Type B pancreatic cell (in vitro differentiated cells): ENCODE measurements at regions not wholly inside any gene's neighbourhood (a gene's known extent, or its start where the extent isn't known, plus 50 kb on each side); places are given as distances from the start of the nearest gene placed in this dataset.

ENCODE experiments used
- DNase-seq: peaks from one replicate; pipeline ENCODE4 v3.0.0; 2021; ENCODE audit warnings: mixed read lengths; ENCODE audit not compliant: unreplicated experiment; ENCODE audit errors: extremely low spot score
- H3K27ac Mint-ChIP-seq: 2 replicates; pipeline ENCODE4 v1.8.0; 2021; ENCODE audit warnings: mild to moderate bottlenecking, mixed read lengths
- H3K27me3 Mint-ChIP-seq: 2 replicates; pipeline ENCODE4 v1.8.0; 2021; ENCODE audit warnings: mixed read lengths
- H3K36me3 Mint-ChIP-seq: 2 replicates; pipeline ENCODE4 v1.8.0; 2021; ENCODE audit warnings: mixed read lengths
- H3K4me1 Mint-ChIP-seq: one replicate; pipeline ENCODE4 v1.8.0; 2021; ENCODE audit warnings: mixed read lengths; ENCODE audit not compliant: unreplicated experiment
- H3K4me3 Mint-ChIP-seq: 2 replicates; pipeline ENCODE4 v1.8.0; 2021; ENCODE audit warnings: mild to moderate bottlenecking, mixed read lengths
- H3K9me3 Mint-ChIP-seq: 2 replicates; pipeline ENCODE4 v1.8.0; 2021; ENCODE audit warnings: mixed read lengths
- TF ChIP-seq, protein P1 (sequence below): fragments of 200-600 bp; sonication (generic); conservative IDR thresholded peaks from 2 replicates; pipeline ENCODE4 v1.5.0; 2021; ENCODE audit warnings: antibody characterized with exemption, mild to moderate bottlenecking

DNA sequence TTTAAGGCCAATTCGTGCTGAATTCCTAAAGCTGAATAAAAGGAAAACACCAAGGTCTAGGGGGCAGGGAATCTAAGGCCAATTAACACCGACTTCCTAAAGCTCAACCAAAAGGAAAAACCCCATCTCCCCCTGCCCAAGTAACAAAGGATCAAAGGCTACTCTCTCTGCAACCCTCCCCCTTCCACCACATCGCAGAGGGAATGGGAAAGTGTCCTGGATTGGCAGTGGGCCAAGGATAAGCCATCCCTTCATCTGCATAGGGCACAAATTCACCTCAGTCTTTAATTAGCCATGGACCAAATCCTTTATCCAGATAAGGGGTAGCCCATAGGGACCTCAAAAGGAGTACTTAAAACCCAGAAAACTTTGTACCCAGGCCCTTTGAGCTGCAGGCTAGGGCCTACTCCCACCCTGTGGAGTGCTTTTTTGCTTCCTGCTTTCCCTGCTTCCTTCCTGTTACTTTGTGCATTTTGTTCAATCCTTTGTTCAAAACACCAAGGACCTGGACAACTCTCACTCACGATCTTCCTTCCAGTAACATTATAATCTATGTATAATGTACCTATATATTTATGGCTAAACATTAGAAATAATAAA is 2119.8 kb upstream of the CELF4 start:
- no peak overlapping the region for H3K4me3 Mint-ChIP-seq
- no peaks in the 10 kb centered on the region for H3K4me1 Mint-ChIP-seq
- no peak overlapping the region for H3K27ac Mint-ChIP-seq
- no peaks in the 10 kb centered on the region for H3K27me3 Mint-ChIP-seq
- H3K36me3 Mint-ChIP-seq: no peaks in the 10 kb centered on the region
- TF ChIP-seq, protein P1, sequence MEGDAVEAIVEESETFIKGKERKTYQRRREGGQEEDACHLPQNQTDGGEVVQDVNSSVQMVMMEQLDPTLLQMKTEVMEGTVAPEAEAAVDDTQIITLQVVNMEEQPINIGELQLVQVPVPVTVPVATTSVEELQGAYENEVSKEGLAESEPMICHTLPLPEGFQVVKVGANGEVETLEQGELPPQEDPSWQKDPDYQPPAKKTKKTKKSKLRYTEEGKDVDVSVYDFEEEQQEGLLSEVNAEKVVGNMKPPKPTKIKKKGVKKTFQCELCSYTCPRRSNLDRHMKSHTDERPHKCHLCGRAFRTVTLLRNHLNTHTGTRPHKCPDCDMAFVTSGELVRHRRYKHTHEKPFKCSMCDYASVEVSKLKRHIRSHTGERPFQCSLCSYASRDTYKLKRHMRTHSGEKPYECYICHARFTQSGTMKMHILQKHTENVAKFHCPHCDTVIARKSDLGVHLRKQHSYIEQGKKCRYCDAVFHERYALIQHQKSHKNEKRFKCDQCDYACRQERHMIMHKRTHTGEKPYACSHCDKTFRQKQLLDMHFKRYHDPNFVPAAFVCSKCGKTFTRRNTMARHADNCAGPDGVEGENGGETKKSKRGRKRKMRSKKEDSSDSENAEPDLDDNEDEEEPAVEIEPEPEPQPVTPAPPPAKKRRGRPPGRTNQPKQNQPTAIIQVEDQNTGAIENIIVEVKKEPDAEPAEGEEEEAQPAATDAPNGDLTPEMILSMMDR: no peak
- no peak for DNase-seq
- no peaks in the 10 kb centered on the region for H3K9me3 Mint-ChIP-seq

DNA sequence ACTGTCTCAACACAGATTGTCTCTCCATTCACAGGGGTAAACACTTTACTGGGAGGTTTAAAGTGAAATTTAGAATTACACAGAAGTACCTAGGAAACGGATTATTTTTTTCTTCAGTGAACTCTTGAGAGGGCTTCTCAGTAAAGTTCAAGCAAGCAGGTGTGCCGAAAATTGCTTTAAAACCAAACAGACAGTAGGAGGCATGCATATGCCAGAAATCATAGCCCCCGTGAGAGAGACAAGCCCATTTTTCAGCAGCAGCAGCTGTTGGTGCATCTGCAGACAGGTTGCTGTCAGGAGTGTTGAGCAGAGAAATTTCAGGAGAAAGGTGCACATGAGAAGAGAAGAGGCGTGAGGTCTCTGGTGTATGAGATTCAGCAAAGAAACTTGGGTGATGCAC is 2115.5 kb upstream of the CELF4 start:
- TF ChIP-seq, protein P1: no peak
- DNase-seq: no peak
- H3K9me3 Mint-ChIP-seq: no peaks in the 10 kb centered on the region
- H3K27me3 Mint-ChIP-seq: no peaks in the 10 kb centered on the region
- H3K36me3 Mint-ChIP-seq: no peaks in the 10 kb centered on the region
- H3K27ac Mint-ChIP-seq: no peak overlapping the region
- H3K4me1 Mint-ChIP-seq: no peaks in the 10 kb centered on the region
- no peak overlapping the region for H3K4me3 Mint-ChIP-seq

DNA sequence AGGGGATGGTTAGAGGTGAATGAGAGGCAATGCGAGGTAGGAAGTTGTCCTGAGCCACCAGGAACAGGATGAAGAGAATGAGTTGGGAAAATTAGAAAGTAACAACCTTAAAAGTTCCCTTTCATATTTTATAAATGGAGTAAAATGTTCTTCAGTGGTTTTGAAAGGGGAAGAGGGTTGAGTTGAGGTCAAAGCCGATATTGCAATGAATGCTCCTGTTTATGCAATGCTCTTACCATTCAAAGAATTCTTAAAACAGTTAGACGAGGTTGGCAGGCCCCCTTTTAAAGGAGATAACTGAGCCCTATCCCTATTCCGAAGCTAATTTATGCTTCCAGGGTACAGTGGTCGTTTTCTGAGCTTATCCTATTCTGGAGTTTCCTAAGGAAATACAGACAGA is 2110.3 kb upstream of the CELF4 start:
- H3K4me1 Mint-ChIP-seq: no peaks in the 10 kb centered on the region
- no peak for DNase-seq
- no peaks in the 10 kb centered on the region for H3K9me3 Mint-ChIP-seq
- H3K27ac Mint-ChIP-seq: no peak overlapping the region
- no peaks in the 10 kb centered on the region for H3K27me3 Mint-ChIP-seq
- no peak overlapping the region for H3K4me3 Mint-ChIP-seq
- H3K36me3 Mint-ChIP-seq: no peaks in the 10 kb centered on the region
- TF ChIP-seq, protein P1: no peak

DNA sequence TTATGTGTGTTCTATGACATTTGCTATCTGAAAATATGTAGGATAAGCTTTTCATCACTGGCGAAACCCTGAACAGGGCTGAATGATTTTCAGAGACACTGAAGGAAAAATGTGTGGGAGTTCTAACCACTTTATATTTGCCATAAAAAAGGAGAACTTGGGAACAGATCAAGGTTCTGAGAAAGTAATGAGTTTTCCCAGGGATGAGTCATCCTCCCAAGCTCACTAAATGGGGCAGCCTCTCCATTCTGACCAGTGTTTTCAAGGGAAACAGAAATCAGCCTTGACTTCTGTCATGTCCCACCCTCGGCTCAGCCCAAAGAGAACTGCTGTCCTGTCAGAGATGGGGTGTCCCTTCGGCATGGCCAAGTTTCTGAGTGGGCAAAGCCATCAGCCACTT is 2109.8 kb upstream of the CELF4 start:
- no peaks in the 10 kb centered on the region for H3K4me1 Mint-ChIP-seq
- TF ChIP-seq, protein P1: no peak
- H3K36me3 Mint-ChIP-seq: no peaks in the 10 kb centered on the region
- no peak overlapping the region for H3K4me3 Mint-ChIP-seq
- no peak for DNase-seq
- H3K9me3 Mint-ChIP-seq: no peaks in the 10 kb centered on the region
- H3K27me3 Mint-ChIP-seq: no peaks in the 10 kb centered on the region
- H3K27ac Mint-ChIP-seq: no peak overlapping the region

DNA sequence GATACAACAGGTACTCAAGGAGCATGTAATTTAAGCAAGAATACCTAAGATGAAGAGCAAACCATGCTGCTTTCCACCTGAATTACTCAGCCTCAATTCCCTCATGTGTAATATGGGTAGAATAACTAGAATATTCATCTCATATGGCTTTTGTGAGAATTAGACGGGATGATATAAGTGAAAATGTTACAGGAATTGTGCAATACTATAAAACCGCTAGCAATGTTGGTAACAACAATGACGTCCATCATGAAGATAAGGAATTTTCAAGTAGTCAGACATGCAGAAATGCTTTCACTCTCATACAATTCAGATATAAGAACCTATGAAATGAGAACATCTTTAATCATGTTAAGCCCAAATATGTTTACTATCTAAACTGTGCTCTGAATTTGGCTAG is 2106.6 kb upstream of the CELF4 start:
- TF ChIP-seq, protein P1: no peak
- Mint-ChIP-seq H3K36me3 (no peaks in the 10 kb centered on the region), H3K9me3 (no peaks in the 10 kb centered on the region), H3K27ac (no peak overlapping the region), H3K27me3 (no peaks in the 10 kb centered on the region), H3K4me1 (no peaks in the 10 kb centered on the region), H3K4me3 (no peak overlapping the region)
- DNase-seq: no peak

DNA sequence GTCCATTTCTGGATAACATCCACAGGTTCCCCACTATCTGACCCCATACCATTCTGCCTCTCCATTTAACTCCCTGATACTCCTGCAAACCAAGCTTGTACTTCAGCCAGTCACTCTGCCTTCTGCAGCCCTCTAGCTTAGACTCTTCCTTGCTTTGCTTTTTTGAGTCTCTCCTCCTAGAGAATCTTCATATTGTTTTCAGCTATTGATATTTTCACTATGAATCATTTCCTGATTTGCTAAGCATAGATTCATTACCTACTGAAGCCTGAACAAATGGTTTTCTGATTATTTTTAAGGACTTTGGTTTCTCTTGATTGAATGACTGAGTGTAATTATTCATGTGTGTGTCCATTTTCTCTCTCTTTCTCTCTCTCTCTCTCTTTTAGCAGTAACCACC is 2102.3 kb upstream of the CELF4 start:
- Mint-ChIP-seq H3K4me1 (peaks cover 7% of the 10 kb centered on the region), H3K9me3 (no peaks in the 10 kb centered on the region), H3K4me3 (no peak overlapping the region), H3K27ac (no peak overlapping the region), H3K27me3 (no peaks in the 10 kb centered on the region), H3K36me3 (no peaks in the 10 kb centered on the region)
- DNase-seq: no peak
- TF ChIP-seq, protein P1: no peak
